ENCODE measurements at regions not wholly inside any gene's neighbourhood (a gene's known extent, or its start where the extent isn't known, plus 50 kb on each side); places are given as distances from the start of the nearest gene placed in this dataset.
"Not testable (repeated sequence)": the region's sequence is repeated elsewhere in the genome, so short reads cannot be mapped to it uniquely, and the experiment has no call there.

- Histone ChIP-seq H3K27me3 (ENCODE audit: control insufficient read depth in 3 of 3, insufficient read depth in 3 of 3, low read length in 3 of 3) (no peaks in the 10 kb centered on the region), H3K4me1 (ENCODE audit: control insufficient read depth in 3 of 3, insufficient read depth in 2 of 3, low read depth in 1 of 3, low read length in 2 of 3) (no peaks in the 10 kb centered on the region), H3K4me3 (ENCODE audit: low read depth in 1 of 3, low read length in 3 of 3) (no peak overlapping the region), H3K27ac (ENCODE audit: low read depth in 1 of 3, low read length in 2 of 3) (no peak overlapping the region), H3K36me3 (ENCODE audit: control insufficient read depth in 3 of 3, insufficient read depth in 2 of 3, low read depth in 1 of 3, low read length in 3 of 3) (no peaks in the 10 kb centered on the region), H3K9me3 (ENCODE audit: control insufficient read depth in 2 of 2, insufficient read depth in 1 of 2, low read depth in 1 of 2, low read length in 1 of 2) (no peaks in the 10 kb centered on the region)
- FAIRE-seq (no peak), DNase-seq (no peak)
Observed at GRCh38 chr6:72457738-72458137, 164.1 kb upstream of the KCNQ5 start.

DNA sequence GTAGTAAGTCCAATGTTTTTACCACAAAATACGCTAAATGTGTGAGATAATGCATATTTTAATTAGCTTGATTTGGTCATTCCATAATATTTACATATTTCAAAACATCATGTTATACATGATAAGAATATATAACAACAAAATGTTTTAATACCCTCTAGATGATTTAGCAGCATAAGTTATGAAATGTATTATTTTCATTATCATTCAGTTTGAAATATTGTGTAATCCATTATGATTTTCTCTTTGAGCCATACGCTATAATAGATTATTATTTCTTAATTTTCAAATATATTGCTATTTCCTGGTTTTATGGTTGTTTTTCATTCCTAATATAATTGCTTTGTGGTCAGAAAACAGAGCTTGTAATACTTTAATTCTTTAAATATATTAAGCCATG lies 163.3 kb upstream of the KCNQ5 start:
- H3K27ac ChIP-seq (ENCODE audit: low read depth in 1 of 3, low read length in 2 of 3): no peak overlapping the region
- WGBS, 3 donors: 87 to 97% (median 89%) methylated on average over 2 of the region's 2 CpGs
- H3K36me3 ChIP-seq (ENCODE audit: control insufficient read depth in 3 of 3, insufficient read depth in 2 of 3, low read depth in 1 of 3, low read length in 3 of 3): no peaks in the 10 kb centered on the region
- no peaks in the 10 kb centered on the region for H3K27me3 ChIP-seq (ENCODE audit: control insufficient read depth in 3 of 3, insufficient read depth in 3 of 3, low read length in 3 of 3)
- DNase-seq: no peak
- no peaks in the 10 kb centered on the region for H3K4me1 ChIP-seq (ENCODE audit: control insufficient read depth in 3 of 3, insufficient read depth in 2 of 3, low read depth in 1 of 3, low read length in 2 of 3)
- H3K4me3 ChIP-seq (ENCODE audit: low read depth in 1 of 3, low read length in 3 of 3): no peak overlapping the region
- FAIRE-seq: peak; percentile 41
- H3K9me3 ChIP-seq (ENCODE audit: control insufficient read depth in 2 of 2, insufficient read depth in 1 of 2, low read depth in 1 of 2, low read length in 1 of 2): no peaks in the 10 kb centered on the region

DNA sequence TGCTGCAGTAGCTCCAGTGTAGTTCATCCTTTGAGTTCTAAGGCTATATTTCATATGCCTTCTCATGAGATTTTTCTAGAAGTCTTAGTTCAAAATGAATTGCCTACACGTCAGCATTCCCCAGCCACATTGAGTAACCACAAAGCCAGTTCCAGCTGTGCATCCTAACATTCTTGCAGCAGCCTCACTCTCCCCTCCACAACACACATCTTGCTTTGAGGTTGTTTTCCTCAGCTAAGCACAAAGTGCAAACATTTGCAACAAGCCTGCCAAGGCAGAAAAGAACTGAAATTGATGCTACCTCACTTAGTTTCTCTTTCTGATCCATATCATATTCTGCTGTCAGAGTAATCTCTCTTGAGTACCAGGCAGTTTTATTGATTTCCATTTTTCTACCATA lies 160.7 kb upstream of the KCNQ5 start:
- FAIRE-seq (no peak), DNase-seq (no peak)
- Histone ChIP-seq H3K9me3 (ENCODE audit: control insufficient read depth in 2 of 2, insufficient read depth in 1 of 2, low read depth in 1 of 2, low read length in 1 of 2) (no peaks in the 10 kb centered on the region), H3K27me3 (ENCODE audit: control insufficient read depth in 3 of 3, insufficient read depth in 3 of 3, low read length in 3 of 3) (no peaks in the 10 kb centered on the region), H3K4me3 (ENCODE audit: low read depth in 1 of 3, low read length in 3 of 3) (no peak overlapping the region), H3K4me1 (ENCODE audit: control insufficient read depth in 3 of 3, insufficient read depth in 2 of 3, low read depth in 1 of 3, low read length in 2 of 3) (no peaks in the 10 kb centered on the region), H3K27ac (ENCODE audit: low read depth in 1 of 3, low read length in 2 of 3) (no peak overlapping the region), H3K36me3 (ENCODE audit: control insufficient read depth in 3 of 3, insufficient read depth in 2 of 3, low read depth in 1 of 3, low read length in 3 of 3) (no peaks in the 10 kb centered on the region)
- 30 to 35% (median 33%) methylated on average over 1 of the region's 1 CpG for WGBS, 3 donors

GRCh38 chr6:72464246-72464645 lies 157.6 kb upstream of the KCNQ5 start:
- no peaks in the 10 kb centered on the region for H3K27me3 ChIP-seq (ENCODE audit: control insufficient read depth in 3 of 3, insufficient read depth in 3 of 3, low read length in 3 of 3)
- FAIRE-seq (no peak), DNase-seq (no peak)
- H3K4me1 ChIP-seq (ENCODE audit: control insufficient read depth in 3 of 3, insufficient read depth in 2 of 3, low read depth in 1 of 3, low read length in 2 of 3): no peaks in the 10 kb centered on the region
- 67 to 81% (median 67%) methylated on average over 2 of the region's 2 CpGs for WGBS, 3 donors
- H3K27ac ChIP-seq (ENCODE audit: low read depth in 1 of 3, low read length in 2 of 3): no peak overlapping the region
- no peak overlapping the region for H3K4me3 ChIP-seq (ENCODE audit: low read depth in 1 of 3, low read length in 3 of 3)
- no peaks in the 10 kb centered on the region for H3K9me3 ChIP-seq (ENCODE audit: control insufficient read depth in 2 of 2, insufficient read depth in 1 of 2, low read depth in 1 of 2, low read length in 1 of 2)
- H3K36me3 ChIP-seq (ENCODE audit: control insufficient read depth in 3 of 3, insufficient read depth in 2 of 3, low read depth in 1 of 3, low read length in 3 of 3): no peaks in the 10 kb centered on the region

- Histone ChIP-seq H3K9me3 (ENCODE audit: control insufficient read depth in 2 of 2, insufficient read depth in 1 of 2, low read depth in 1 of 2, low read length in 1 of 2) (no peaks in the 10 kb centered on the region), H3K27me3 (ENCODE audit: control insufficient read depth in 3 of 3, insufficient read depth in 3 of 3, low read length in 3 of 3) (no peaks in the 10 kb centered on the region), H3K4me3 (ENCODE audit: low read depth in 1 of 3, low read length in 3 of 3) (no peak overlapping the region), H3K4me1 (ENCODE audit: control insufficient read depth in 3 of 3, insufficient read depth in 2 of 3, low read depth in 1 of 3, low read length in 2 of 3) (no peaks in the 10 kb centered on the region), H3K27ac (ENCODE audit: low read depth in 1 of 3, low read length in 2 of 3) (no peak overlapping the region), H3K36me3 (ENCODE audit: control insufficient read depth in 3 of 3, insufficient read depth in 2 of 3, low read depth in 1 of 3, low read length in 3 of 3) (no peaks in the 10 kb centered on the region)
- no peak for FAIRE-seq
- 51 to 61% (median 57%) methylated on average over 4 of the region's 4 CpGs for WGBS, 3 donors
- no peak for DNase-seq
Observed at GRCh38 chr6:72464791-72465691, 156.8 kb upstream of the KCNQ5 start.

- FAIRE-seq (no peak), DNase-seq (no peak)
Observed at GRCh38 chr6:72466471-72466870, 155.4 kb upstream of the KCNQ5 start.

GRCh38 chr6:72466971-72467566 lies 154.8 kb upstream of the KCNQ5 start:
- Histone ChIP-seq H3K27me3 (ENCODE audit: control insufficient read depth in 3 of 3, insufficient read depth in 3 of 3, low read length in 3 of 3) (no peaks in the 10 kb centered on the region), H3K4me3 (ENCODE audit: low read depth in 1 of 3, low read length in 3 of 3) (no peak overlapping the region), H3K27ac (ENCODE audit: low read depth in 1 of 3, low read length in 2 of 3) (no peak overlapping the region), H3K36me3 (ENCODE audit: control insufficient read depth in 3 of 3, insufficient read depth in 2 of 3, low read depth in 1 of 3, low read length in 3 of 3) (no peaks in the 10 kb centered on the region), H3K9me3 (ENCODE audit: control insufficient read depth in 2 of 2, insufficient read depth in 1 of 2, low read depth in 1 of 2, low read length in 1 of 2) (no peaks in the 10 kb centered on the region), H3K4me1 (ENCODE audit: control insufficient read depth in 3 of 3, insufficient read depth in 2 of 3, low read depth in 1 of 3, low read length in 2 of 3) (no peaks in the 10 kb centered on the region)
- FAIRE-seq: no peak
- no peak for DNase-seq

More at GRCh38 chr6:72466471-72466870, 155.4 kb upstream of the KCNQ5 start:
- Histone ChIP-seq H3K4me3 (ENCODE audit: low read depth in 1 of 3, low read length in 3 of 3) (no peak overlapping the region), H3K27me3 (ENCODE audit: control insufficient read depth in 3 of 3, insufficient read depth in 3 of 3, low read length in 3 of 3) (no peaks in the 10 kb centered on the region), H3K4me1 (ENCODE audit: control insufficient read depth in 3 of 3, insufficient read depth in 2 of 3, low read depth in 1 of 3, low read length in 2 of 3) (no peaks in the 10 kb centered on the region), H3K9me3 (ENCODE audit: control insufficient read depth in 2 of 2, insufficient read depth in 1 of 2, low read depth in 1 of 2, low read length in 1 of 2) (no peaks in the 10 kb centered on the region), H3K27ac (ENCODE audit: low read depth in 1 of 3, low read length in 2 of 3) (no peak overlapping the region), H3K36me3 (ENCODE audit: control insufficient read depth in 3 of 3, insufficient read depth in 2 of 3, low read depth in 1 of 3, low read length in 3 of 3) (no peaks in the 10 kb centered on the region)

DNA sequence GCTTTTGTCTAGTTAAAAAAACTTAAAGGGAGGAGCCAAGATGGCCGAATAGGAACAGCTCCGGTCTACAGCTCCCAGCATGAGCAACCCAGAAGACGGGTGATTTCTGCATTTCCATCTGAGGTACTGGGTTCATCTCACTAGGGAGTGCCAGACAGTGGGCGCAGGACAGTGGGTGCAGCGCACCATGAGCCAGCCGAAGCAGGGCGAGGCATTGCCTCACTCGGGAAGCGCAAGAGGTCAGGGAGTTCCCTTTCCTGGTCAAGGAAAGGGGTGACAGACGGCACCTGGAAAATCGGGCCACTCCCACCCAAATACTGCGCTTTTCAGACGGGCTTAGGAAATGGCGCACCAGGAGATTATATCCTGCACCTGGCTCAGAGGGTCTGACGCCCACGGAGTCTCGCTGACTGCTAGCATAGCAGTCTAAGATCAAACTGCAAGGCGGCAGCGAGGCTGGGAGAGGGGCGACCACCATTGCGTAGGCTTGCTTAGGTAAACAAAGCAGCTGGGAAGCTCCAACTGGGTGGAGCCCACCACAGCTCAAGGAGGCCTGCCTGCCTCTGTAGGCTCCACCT lies 152.4 kb upstream of the KCNQ5 start:
- H3K4me3 ChIP-seq (ENCODE audit: low read depth in 1 of 3, low read length in 3 of 3); H3K27me3 ChIP-seq (ENCODE audit: control insufficient read depth in 3 of 3, insufficient read depth in 3 of 3, low read length in 3 of 3); DNase-seq; H3K9me3 ChIP-seq (ENCODE audit: control insufficient read depth in 2 of 2, insufficient read depth in 1 of 2, low read depth in 1 of 2, low read length in 1 of 2); H3K36me3 ChIP-seq (ENCODE audit: control insufficient read depth in 3 of 3, insufficient read depth in 2 of 3, low read depth in 1 of 3, low read length in 3 of 3); FAIRE-seq; H3K4me1 ChIP-seq (ENCODE audit: control insufficient read depth in 3 of 3, insufficient read depth in 2 of 3, low read depth in 1 of 3, low read length in 2 of 3); H3K27ac ChIP-seq (ENCODE audit: low read depth in 1 of 3, low read length in 2 of 3): not testable (repeated sequence)
- WGBS, 3 donors: 90 to 93% (median 92%) methylated on average over 21 of the region's 21 CpGs
